ENCODE measurements at regions not wholly inside any gene's neighbourhood (a gene's known extent, or its start where the extent isn't known, plus 50 kb on each side); places are given as distances from the start of the nearest gene placed in this dataset.

DNA sequence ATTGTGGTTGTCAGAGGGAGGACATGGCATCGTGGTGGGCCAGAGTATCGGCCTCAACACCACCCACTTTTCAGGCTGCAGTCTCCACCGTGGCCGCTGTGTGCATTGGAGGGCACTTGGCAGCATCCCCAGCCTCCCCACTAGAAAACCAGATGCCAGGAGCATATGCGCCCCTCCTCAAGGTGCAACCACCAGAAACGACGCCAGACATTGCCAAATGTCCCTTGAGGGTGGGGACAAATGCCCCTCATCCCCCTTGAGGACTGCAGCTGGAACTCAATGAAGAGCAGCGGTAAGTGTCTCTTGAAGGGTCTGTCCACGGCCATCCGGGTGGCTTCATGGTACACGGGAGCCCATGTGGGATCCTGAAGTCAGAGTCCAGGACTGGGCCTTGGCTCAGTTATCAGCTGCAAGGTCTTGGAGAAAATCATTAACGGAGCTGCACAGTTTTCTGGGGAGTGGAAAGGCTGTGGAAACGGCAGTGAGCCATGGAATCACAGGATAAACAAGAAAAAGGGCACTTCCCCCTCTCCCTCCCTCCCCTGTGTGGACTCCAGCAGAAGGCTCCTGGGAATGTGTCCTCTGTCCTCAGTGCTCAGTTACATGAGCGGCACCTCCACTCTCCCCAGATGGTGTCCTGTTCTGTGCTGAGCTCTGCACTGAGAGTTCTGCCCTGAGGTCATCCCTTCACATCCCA lies 324.4 kb upstream of the B3GAT1 start:
- TF ChIP-seq CTCF (conservative IDR thresholded peaks at IDR 0.05) (no peak), EZH2 (IDR thresholded peaks at IDR 0.05; ENCODE audit: low read depth) (no peak)
